HEK293 (cell line): ENCODE measurements at regions not wholly inside any gene's neighbourhood (a gene's known extent, or its start where the extent isn't known, plus 50 kb on each side); places are given as distances from the start of the nearest gene placed in this dataset.

Experiments used
- YY1 ChIP-seq: fragments of 450-650 bp; formaldehyde crosslinking; IDR thresholded peaks from 2 replicates; pipeline ENCODE4 v1.5.1; 2018; ENCODE audit warnings: missing biosample characterization, missing genetic modification characterization
- ZFP41 ChIP-seq: fragments of 450-650 bp; formaldehyde crosslinking; IDR thresholded peaks from 2 replicates; pipeline ENCODE4 v1.5.1; 2016; ENCODE audit warnings: missing biosample characterization, missing genetic modification characterization, borderline replicate concordance
- TF ChIP-seq, protein P1 (sequence below): fragments of 450-650 bp; formaldehyde crosslinking; IDR thresholded peaks from 2 replicates; pipeline ENCODE4 v1.5.1; 2016; ENCODE audit warnings: missing biosample characterization, missing genetic modification characterization
- TF ChIP-seq, protein P2 (sequence below): fragments of 450-650 bp; formaldehyde crosslinking; IDR thresholded peaks from 2 replicates; pipeline ENCODE4 v1.5.1; 2016; ENCODE audit warnings: missing biosample characterization, missing genetic modification characterization
- TF ChIP-seq, protein P3 (sequence below): fragments of 450-650 bp; formaldehyde crosslinking; IDR thresholded peaks from 2 replicates; pipeline ENCODE4 v1.5.1; 2016; ENCODE audit warnings: missing biosample characterization, missing genetic modification characterization

DNA sequence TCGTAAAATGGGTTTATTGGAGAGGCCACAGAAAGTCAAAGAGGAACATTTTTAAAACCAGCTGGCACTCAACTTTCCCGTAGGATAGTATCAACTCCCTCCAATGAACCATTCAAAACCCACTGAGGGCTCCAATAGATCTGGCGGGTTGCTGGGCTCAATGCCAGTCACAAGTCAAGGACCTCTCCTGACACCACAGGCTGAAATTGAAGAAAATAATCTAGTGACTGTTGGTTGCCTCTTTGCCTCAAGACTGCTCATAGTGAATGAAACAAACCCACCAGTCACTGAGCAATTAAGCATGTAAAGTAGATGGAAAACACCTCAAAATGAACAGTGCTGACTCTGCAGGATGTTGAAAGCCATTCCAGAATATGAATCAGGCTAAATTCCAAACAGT lies 500.6 kb upstream of the AGTR1 start:
- TF ChIP-seq ZFP41 (tag by site-specific recombination) = no peak
- TF ChIP-seq, protein P1, sequence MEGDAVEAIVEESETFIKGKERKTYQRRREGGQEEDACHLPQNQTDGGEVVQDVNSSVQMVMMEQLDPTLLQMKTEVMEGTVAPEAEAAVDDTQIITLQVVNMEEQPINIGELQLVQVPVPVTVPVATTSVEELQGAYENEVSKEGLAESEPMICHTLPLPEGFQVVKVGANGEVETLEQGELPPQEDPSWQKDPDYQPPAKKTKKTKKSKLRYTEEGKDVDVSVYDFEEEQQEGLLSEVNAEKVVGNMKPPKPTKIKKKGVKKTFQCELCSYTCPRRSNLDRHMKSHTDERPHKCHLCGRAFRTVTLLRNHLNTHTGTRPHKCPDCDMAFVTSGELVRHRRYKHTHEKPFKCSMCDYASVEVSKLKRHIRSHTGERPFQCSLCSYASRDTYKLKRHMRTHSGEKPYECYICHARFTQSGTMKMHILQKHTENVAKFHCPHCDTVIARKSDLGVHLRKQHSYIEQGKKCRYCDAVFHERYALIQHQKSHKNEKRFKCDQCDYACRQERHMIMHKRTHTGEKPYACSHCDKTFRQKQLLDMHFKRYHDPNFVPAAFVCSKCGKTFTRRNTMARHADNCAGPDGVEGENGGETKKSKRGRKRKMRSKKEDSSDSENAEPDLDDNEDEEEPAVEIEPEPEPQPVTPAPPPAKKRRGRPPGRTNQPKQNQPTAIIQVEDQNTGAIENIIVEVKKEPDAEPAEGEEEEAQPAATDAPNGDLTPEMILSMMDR (tag by site-specific recombination) = no peak
- no peak for TF ChIP-seq YY1
- TF ChIP-seq, protein P2, sequence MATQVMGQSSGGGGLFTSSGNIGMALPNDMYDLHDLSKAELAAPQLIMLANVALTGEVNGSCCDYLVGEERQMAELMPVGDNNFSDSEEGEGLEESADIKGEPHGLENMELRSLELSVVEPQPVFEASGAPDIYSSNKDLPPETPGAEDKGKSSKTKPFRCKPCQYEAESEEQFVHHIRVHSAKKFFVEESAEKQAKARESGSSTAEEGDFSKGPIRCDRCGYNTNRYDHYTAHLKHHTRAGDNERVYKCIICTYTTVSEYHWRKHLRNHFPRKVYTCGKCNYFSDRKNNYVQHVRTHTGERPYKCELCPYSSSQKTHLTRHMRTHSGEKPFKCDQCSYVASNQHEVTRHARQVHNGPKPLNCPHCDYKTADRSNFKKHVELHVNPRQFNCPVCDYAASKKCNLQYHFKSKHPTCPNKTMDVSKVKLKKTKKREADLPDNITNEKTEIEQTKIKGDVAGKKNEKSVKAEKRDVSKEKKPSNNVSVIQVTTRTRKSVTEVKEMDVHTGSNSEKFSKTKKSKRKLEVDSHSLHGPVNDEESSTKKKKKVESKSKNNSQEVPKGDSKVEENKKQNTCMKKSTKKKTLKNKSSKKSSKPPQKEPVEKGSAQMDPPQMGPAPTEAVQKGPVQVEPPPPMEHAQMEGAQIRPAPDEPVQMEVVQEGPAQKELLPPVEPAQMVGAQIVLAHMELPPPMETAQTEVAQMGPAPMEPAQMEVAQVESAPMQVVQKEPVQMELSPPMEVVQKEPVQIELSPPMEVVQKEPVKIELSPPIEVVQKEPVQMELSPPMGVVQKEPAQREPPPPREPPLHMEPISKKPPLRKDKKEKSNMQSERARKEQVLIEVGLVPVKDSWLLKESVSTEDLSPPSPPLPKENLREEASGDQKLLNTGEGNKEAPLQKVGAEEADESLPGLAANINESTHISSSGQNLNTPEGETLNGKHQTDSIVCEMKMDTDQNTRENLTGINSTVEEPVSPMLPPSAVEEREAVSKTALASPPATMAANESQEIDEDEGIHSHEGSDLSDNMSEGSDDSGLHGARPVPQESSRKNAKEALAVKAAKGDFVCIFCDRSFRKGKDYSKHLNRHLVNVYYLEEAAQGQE = no peak
- TF ChIP-seq, protein P3, sequence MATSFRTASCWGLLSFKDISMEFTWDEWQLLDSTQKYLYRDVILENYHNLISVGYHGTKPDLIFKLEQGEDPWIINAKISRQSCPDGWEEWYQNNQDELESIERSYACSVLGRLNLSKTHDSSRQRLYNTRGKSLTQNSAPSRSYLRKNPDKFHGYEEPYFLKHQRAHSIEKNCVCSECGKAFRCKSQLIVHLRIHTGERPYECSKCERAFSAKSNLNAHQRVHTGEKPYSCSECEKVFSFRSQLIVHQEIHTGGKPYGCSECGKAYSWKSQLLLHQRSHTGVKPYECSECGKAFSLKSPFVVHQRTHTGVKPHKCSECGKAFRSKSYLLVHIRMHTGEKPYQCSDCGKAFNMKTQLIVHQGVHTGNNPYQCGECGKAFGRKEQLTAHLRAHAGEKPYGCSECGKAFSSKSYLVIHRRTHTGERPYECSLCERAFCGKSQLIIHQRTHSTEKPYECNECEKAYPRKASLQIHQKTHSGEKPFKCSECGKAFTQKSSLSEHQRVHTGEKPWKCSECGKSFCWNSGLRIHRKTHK (tag by site-specific recombination) = no peak
